SK-N-DZ (cell line): ENCODE measurements at regions not wholly inside any gene's neighbourhood (a gene's known extent, or its start where the extent isn't known, plus 50 kb on each side); places are given as distances from the start of the nearest gene placed in this dataset.

Experiments
- DNase-seq: peaks from one replicate; pipeline ENCODE4 v3.0.0-alpha.2; 2015; ENCODE audit warnings: low spot score

DNA sequence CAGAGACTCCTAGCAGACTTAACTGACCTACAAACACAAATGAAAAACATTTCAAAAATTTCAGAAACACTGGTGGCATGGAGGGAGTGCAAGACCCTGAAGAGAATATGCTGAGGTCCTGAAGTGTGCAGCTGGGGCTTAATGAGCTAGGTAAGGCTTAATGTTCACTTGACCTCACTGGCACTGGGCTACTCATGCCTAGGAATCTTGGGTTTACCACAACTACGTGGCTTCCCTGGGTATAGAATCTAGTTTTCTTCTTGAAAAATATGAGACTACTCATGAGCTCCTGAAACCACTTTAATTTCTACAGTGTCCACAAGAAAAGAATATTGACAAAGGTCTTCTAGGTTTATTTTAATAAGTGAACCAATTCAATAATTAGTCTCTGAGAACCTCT, 139.8 kb downstream of the HNMT start:
- no peak for DNase-seq

DNA sequence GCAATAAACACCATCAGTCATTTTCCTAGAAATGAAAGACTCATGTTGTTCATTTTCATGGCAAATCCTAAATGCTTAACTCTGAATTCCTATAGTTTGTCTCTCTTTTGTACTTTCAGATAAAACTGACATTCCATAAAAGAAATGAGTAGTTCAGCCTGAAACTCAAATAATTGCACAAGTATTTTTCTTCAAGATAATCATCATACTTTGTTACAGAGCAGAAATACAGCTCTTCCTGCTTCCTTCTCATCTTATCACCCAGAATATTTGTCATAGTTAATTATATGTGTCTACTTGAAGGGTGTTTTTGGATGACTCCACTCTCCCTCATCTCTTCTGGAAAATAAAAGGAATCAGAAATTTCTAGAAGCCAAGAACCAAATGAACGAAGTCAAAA, 141.1 kb downstream of the HNMT start:
- no peak for DNase-seq

GRCh38 chr2:138106606-138107005, 142.3 kb downstream of the HNMT start:
- no peak for DNase-seq

DNA sequence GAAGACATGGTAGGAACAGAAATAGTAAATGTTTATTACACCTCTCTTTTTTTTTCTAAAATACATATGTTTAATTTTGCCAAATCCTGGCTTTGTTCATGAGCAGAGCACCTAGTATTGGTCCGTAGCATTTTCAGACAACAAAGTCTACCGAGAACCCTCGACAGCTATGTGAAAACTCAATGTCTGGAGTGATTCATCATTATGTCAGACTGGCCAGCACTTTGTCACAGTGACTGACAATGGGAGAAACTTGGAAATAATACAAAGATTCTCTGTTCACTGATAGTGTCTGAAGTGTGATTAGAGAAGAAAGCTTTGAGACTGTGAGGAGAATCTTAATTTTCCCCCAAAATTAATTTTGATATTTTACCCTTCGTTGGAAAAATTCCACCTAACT, 143.0 kb downstream of the HNMT start:
- no peak for DNase-seq

- no peak for DNase-seq
Observed at GRCh38 chr2:138110453-138111083, 146.3 kb downstream of the HNMT start.

GRCh38 chr2:138112536-138112935, 148.3 kb downstream of the HNMT start:
- DNase-seq = no peak

GRCh38 chr2:138113871-138114525, 149.7 kb downstream of the HNMT start:
- DNase-seq = no peak

- DNase-seq = no peak
Observed at GRCh38 chr2:138115666-138116065, 151.4 kb downstream of the HNMT start.

DNA sequence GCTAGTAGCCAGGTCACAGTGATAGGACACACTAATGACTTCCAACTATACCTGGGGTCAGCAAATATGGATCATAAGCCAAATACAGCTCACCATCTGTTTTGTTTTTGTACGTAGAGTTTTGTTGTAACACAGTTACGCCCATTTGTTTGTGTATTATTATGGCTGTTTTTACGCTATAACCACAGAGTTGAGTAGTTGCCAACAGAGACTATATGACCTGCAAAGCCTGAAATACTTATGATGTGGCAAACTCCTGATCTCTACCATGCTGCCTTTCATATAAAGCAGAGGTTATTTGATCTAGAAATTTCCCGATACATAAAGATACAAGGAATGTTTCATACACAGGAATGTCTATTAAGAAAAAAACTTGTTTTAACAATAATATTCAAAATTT, 152.2 kb downstream of the HNMT start:
- no peak for DNase-seq

- DNase-seq = no peak
Observed at GRCh38 chr2:138121666-138122661, 157.7 kb downstream of the HNMT start.

- no peak for DNase-seq
Observed at GRCh38 chr2:138122891-138123290, 158.6 kb downstream of the HNMT start.

DNA sequence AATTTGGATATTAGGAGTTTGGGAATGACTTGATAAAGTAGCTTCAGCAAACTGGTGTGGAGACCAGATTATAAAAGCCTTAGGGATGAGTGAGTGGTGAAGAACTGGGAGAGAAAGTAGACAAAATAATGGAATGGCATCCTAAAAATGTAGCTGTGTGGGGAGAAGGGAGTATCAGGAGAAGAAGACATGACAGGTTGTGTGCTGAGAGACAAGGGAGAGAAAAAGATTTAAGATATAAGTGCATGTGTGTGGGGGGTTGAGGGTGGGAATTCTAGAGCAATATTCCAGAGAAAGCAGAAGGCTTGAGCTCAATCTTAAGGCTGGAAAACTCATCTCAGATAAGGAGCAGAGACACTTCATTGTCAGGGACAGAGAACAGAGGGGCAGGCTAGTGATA, 159.5 kb downstream of the HNMT start:
- DNase-seq = no peak

DNA sequence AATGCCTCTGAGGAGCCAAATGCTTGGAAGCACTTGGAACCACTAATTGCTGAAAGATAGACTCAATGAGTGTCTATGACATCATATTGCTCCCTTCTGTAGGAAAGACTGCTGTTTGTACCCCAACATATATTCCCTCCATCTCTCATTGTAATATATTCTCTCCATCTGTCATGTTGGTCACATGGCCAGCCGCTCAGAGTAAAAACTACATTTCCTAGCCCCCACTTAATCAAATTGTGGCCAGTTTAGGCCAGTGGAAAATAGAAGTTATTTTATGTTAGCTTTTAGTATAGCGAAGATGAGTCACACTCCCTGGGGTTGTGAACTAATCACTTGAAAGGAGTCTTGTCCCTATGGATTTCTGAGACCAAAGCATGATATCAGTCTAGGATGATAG, 160.2 kb downstream of the HNMT start:
- DNase-seq = no peak

DNA sequence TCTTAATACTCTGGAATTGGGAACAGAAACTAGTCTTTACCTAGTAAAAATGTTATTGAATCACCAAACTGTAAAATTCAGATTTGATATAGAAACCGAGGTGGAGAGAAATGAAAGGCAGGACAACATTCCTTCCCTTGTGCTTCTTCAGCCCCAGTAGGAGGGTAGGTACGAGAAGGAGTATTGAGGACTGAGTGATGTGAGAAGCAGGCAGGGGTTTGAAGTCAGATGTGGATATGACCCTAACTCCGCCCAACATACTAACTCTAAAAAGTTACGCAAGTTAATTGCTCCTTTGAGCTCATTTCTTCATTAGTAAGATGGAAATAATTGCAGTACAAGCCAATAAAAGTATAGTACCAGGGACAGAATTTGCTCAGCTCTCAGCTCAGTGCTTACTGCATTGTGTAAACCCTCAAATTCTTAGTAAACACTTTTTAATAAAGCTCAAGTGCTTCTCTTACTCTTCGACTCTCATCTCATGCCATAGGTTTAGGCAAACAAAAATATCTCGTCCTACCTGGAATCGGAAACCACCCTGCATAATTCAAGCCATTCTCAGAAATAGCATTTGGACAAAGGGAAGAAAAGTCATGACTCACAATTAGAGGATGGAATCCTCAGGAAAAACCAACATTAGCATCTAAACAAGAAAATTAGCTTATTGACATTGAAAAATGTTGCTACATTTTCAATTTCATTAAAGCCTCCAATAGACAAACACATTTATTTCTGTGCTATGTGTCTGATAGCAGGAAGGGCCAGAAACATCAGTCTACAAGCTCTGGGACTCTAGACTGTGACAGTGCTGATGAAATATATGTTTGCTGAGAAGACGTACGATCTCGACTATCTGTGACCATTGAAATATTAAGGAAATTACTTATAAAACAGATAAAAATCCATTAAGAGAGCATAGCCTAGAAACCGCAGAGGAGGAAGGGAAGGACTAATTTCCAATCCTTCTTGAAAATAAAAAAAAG, 161.3 kb downstream of the HNMT start:
- no peak for DNase-seq

GRCh38 chr2:138132108-138132507, 167.8 kb downstream of the HNMT start:
- no peak for DNase-seq

DNA sequence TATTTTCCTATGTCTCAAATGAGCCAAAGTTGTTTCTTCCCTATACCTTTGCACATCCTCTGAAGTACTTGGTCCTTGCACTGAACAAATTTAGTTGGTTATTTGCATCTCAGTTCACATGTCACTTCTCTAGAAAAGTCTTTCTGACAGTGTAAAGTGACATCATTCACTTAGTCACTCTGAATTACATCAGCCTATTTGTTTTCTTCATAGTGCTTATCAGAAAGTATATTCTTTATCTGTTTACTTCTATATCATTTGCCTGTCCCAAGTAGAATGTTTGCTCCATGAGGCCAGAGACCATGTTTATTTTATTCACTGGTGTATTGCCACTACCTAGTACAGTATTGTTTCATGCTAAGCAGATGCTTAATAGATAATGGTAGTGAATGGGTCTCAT, 173.7 kb downstream of the HNMT start:
- no peak for DNase-seq

DNA sequence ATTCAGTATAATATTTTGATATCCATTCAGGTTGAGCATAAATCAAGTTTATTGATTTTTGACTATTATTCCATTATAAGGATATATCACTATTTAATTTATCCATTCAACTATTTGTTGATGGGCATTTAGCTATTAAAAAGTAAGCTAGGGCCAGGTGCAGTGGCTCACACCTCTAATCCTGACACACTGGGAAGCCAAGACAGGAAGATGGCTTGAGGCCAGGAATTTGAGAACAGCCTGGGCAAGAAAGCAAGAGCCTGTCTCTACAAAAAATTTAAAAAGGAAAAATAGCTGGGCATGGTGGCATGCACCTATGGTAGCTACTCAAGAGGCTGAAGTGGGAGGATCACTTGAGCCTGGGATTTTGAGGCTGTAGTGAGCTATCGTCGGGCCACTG, 183.5 kb downstream of the HNMT start:
- no peak for DNase-seq

GRCh38 chr2:138155304-138155703, 191.0 kb downstream of the HNMT start:
- DNase-seq = no peak

DNA sequence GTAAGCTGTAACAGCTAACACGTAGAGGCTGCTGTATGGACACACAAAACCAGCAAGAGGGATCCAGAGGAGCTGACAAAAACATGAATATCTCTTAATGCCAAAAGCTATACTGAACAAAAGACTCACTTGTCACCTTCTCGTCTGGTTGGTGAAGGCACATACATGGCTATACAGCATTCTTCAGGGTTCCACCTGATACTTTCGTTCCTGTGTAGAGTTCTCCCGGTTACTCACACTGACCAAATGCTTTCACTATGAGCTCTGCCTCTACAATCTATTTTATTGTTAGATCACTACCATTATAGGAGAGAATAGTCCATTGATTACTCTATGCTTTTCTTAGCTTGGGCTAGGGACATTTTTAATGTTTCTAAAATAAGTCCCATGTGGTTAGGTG, 193.1 kb downstream of the HNMT start:
- DNase-seq = no peak

DNA sequence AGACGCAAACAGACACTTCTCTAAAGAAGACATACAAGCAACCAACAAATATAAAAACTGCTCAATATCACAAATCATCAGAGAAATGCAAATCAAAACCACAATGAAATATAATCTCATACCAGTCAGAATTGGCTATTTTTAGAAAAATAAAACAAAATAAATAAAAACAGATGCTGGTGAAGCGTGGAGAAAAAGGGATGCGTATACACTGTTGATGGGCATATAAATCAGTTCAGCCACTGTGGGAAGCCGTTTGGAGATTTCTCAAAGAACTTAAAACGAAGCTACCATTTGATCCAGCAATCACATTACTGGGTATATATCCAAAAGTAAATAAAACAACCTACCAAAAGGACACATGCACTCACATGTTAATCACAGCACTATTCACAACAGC, 206.2 kb downstream of the HNMT start:
- DNase-seq = no peak

- no peak for DNase-seq
Observed at GRCh38 chr2:138171244-138171643, 207.0 kb downstream of the HNMT start.
